GM12878 (cell line): ENCODE measurements at regions not wholly inside any gene's neighbourhood (a gene's known extent, or its start where the extent isn't known, plus 50 kb on each side); places are given as distances from the start of the nearest gene placed in this dataset.

ENCODE experiments used
- CBX3 ChIP-seq: fragments of 200-600 bp; sonication (generic); IDR thresholded peaks from 2 replicates; pipeline ENCODE4 v1.6.1; 2016; ENCODE audit warnings: low read depth, borderline replicate concordance
- EGR1 ChIP-seq, 2 experiments: IDR thresholded peaks; 1 replicate in 1 of 2; 2 replicates in 1 of 2; pipeline ENCODE4 v1.6.1; 2011 to 2012; ENCODE audit warnings: low read depth in 2 of 2, low read length in 2 of 2, borderline replicate concordance in 1 of 2, mild to moderate bottlenecking in 1 of 2, moderate library complexity in 1 of 2
- POLR2AphosphoS5 ChIP-seq: IDR thresholded peaks from 2 replicates; pipeline ENCODE4 v1.6.1; 2011; ENCODE audit warnings: mild to moderate bottlenecking, low read length, inconsistent platforms
- SMC3 ChIP-seq: IDR thresholded peaks from 2 replicates; pipeline ENCODE4 v1.6.1; 2011; ENCODE audit warnings: low read length, improper control_type of control experiment, borderline replicate concordance
- YY1 ChIP-seq: IDR thresholded peaks from 2 replicates; pipeline ENCODE4 v1.6.1; 2011; ENCODE audit warnings: low read depth, mild to moderate bottlenecking, low read length
- ZNF274 ChIP-seq: IDR thresholded peaks from one replicate; pipeline ENCODE4 v1.8.0; 2011; ENCODE audit not compliant: insufficient read length, insufficient read depth
- TF ChIP-seq, protein P1 (sequence below), 3 experiments: IDR thresholded peaks in 2 of 3; conservative IDR thresholded peaks in 1 of 3; 2 replicates each; pipeline ENCODE4 v1.5.1; 2011; ENCODE audit warnings: low read depth in 3 of 3, low read length in 3 of 3, mild to moderate bottlenecking in 3 of 3, control low read depth in 2 of 3, moderate library complexity in 2 of 3, inconsistent platforms in 1 of 3, mixed read lengths in 1 of 3; ENCODE audit not compliant: control insufficient read depth in 2 of 3, insufficient read depth in 1 of 3; ENCODE audit errors: extremely low read depth in 1 of 3
- TF ChIP-seq, protein P2 (sequence below): fragments of 450-650 bp; IDR thresholded peaks from 2 replicates; pipeline ENCODE4 v1.6.1; 2017; ENCODE audit warnings: mild to moderate bottlenecking
- TF ChIP-seq, protein P3 (sequence below): IDR thresholded peaks from 2 replicates; pipeline ENCODE4 v1.6.1; 2011; ENCODE audit warnings: mild to moderate bottlenecking, low read depth, low read length, moderate library complexity; ENCODE audit not compliant: insufficient replicate concordance
- TF ChIP-seq, protein P4 (sequence below): IDR thresholded peaks from 2 replicates; pipeline ENCODE4 v1.6.1; 2012; ENCODE audit warnings: mild to moderate bottlenecking, low read depth, low read length

DNA sequence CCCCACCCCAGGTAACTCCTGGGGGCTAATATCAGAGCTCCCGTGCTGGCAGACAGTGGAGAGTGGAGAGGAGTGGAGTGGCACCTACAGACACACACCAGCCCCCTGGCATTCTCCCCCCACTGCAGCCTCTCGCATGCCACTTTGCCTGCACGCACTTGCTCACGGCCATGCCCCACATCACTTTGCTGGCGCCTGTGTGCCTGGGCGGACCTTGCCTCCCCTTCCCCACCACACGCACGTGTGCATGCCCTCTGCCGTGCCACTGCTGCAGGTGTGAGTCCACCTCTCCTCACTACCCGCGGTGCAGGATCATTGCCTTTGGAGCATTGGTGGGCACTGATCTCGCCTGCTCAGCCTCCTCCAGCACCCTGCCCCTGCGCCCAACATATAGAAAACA lies 72.6 kb upstream of the DOK6 start:
- TF ChIP-seq CBX3 (no peak), ZNF274 (no peak), YY1 (no peak), POLR2AphosphoS5 (no peak), SMC3 (no peak), EGR1 (IDR thresholded peaks at IDR 0.05; ENCODE audit: borderline replicate concordance in 1 of 2, low read depth in 2 of 2, low read length in 2 of 2) (no peak)
- TF ChIP-seq, protein P1, sequence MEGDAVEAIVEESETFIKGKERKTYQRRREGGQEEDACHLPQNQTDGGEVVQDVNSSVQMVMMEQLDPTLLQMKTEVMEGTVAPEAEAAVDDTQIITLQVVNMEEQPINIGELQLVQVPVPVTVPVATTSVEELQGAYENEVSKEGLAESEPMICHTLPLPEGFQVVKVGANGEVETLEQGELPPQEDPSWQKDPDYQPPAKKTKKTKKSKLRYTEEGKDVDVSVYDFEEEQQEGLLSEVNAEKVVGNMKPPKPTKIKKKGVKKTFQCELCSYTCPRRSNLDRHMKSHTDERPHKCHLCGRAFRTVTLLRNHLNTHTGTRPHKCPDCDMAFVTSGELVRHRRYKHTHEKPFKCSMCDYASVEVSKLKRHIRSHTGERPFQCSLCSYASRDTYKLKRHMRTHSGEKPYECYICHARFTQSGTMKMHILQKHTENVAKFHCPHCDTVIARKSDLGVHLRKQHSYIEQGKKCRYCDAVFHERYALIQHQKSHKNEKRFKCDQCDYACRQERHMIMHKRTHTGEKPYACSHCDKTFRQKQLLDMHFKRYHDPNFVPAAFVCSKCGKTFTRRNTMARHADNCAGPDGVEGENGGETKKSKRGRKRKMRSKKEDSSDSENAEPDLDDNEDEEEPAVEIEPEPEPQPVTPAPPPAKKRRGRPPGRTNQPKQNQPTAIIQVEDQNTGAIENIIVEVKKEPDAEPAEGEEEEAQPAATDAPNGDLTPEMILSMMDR (IDR thresholded peaks at IDR 0.05 in 2 of 3, conservative IDR thresholded peaks at IDR 0.05 in 1 of 3; ENCODE audit: control insufficient read depth in 2 of 3, extremely low read depth in 1 of 3, insufficient read depth in 1 of 3, low read depth in 3 of 3, low read length in 3 of 3): no peak
- TF ChIP-seq, protein P2, sequence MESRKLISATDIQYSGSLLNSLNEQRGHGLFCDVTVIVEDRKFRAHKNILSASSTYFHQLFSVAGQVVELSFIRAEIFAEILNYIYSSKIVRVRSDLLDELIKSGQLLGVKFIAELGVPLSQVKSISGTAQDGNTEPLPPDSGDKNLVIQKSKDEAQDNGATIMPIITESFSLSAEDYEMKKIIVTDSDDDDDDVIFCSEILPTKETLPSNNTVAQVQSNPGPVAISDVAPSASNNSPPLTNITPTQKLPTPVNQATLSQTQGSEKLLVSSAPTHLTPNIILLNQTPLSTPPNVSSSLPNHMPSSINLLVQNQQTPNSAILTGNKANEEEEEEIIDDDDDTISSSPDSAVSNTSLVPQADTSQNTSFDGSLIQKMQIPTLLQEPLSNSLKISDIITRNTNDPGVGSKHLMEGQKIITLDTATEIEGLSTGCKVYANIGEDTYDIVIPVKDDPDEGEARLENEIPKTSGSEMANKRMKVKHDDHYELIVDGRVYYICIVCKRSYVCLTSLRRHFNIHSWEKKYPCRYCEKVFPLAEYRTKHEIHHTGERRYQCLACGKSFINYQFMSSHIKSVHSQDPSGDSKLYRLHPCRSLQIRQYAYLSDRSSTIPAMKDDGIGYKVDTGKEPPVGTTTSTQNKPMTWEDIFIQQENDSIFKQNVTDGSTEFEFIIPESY: no peak
- TF ChIP-seq, protein P3, sequence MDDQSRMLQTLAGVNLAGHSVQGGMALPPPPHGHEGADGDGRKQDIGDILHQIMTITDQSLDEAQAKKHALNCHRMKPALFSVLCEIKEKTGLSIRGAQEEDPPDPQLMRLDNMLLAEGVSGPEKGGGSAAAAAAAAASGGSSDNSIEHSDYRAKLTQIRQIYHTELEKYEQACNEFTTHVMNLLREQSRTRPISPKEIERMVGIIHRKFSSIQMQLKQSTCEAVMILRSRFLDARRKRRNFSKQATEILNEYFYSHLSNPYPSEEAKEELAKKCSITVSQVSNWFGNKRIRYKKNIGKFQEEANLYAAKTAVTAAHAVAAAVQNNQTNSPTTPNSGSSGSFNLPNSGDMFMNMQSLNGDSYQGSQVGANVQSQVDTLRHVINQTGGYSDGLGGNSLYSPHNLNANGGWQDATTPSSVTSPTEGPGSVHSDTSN: no peak
- TF ChIP-seq, protein P4, sequence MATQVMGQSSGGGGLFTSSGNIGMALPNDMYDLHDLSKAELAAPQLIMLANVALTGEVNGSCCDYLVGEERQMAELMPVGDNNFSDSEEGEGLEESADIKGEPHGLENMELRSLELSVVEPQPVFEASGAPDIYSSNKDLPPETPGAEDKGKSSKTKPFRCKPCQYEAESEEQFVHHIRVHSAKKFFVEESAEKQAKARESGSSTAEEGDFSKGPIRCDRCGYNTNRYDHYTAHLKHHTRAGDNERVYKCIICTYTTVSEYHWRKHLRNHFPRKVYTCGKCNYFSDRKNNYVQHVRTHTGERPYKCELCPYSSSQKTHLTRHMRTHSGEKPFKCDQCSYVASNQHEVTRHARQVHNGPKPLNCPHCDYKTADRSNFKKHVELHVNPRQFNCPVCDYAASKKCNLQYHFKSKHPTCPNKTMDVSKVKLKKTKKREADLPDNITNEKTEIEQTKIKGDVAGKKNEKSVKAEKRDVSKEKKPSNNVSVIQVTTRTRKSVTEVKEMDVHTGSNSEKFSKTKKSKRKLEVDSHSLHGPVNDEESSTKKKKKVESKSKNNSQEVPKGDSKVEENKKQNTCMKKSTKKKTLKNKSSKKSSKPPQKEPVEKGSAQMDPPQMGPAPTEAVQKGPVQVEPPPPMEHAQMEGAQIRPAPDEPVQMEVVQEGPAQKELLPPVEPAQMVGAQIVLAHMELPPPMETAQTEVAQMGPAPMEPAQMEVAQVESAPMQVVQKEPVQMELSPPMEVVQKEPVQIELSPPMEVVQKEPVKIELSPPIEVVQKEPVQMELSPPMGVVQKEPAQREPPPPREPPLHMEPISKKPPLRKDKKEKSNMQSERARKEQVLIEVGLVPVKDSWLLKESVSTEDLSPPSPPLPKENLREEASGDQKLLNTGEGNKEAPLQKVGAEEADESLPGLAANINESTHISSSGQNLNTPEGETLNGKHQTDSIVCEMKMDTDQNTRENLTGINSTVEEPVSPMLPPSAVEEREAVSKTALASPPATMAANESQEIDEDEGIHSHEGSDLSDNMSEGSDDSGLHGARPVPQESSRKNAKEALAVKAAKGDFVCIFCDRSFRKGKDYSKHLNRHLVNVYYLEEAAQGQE: no peak
